Epithelial cell of esophagus (primary cell): ENCODE measurements at regions not wholly inside any gene's neighbourhood (a gene's known extent, or its start where the extent isn't known, plus 50 kb on each side); places are given as distances from the start of the nearest gene placed in this dataset.

Experiments used
- DNase-seq: peaks from one replicate; pipeline ENCODE4 v3.0.0; 2010; ENCODE audit warnings: low read depth
- H3K4me3 ChIP-seq: 2 replicates; pipeline ENCODE4 v1.5.1; 2011; ENCODE audit warnings: mild to moderate bottlenecking, low read length, control low read depth
- TF ChIP-seq, protein P1 (sequence below): IDR thresholded peaks from 2 replicates; pipeline ENCODE4 v1.5.1; 2011; ENCODE audit warnings: low read depth, mild to moderate bottlenecking, low read length, control low read depth, inconsistent platforms; ENCODE audit not compliant: insufficient read depth; ENCODE audit errors: missing control alignments

DNA sequence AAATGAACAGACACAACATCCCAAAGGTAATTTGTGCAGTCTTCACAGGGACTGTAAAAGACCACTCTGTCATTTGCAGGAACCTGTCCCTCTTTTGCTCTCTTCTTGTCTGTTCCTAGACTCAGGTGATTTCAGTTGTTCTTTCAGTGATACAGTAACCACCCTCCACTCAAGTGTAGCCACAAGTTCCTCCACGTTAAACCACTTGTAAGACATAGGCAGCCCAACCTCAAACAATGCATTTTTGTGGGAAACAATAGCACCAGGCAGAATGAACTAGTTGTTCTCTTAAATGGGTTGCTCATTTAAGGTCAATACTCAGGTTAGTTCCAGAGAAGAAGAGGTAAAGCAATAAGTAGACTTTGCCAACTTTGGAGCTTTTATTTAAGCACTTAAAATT is 359.4 kb downstream of the MZT1 start:
- DNase-seq, result no peak
- H3K4me3 ChIP-seq, result no peak overlapping the region
- TF ChIP-seq, protein P1, sequence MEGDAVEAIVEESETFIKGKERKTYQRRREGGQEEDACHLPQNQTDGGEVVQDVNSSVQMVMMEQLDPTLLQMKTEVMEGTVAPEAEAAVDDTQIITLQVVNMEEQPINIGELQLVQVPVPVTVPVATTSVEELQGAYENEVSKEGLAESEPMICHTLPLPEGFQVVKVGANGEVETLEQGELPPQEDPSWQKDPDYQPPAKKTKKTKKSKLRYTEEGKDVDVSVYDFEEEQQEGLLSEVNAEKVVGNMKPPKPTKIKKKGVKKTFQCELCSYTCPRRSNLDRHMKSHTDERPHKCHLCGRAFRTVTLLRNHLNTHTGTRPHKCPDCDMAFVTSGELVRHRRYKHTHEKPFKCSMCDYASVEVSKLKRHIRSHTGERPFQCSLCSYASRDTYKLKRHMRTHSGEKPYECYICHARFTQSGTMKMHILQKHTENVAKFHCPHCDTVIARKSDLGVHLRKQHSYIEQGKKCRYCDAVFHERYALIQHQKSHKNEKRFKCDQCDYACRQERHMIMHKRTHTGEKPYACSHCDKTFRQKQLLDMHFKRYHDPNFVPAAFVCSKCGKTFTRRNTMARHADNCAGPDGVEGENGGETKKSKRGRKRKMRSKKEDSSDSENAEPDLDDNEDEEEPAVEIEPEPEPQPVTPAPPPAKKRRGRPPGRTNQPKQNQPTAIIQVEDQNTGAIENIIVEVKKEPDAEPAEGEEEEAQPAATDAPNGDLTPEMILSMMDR, result no peak

DNA sequence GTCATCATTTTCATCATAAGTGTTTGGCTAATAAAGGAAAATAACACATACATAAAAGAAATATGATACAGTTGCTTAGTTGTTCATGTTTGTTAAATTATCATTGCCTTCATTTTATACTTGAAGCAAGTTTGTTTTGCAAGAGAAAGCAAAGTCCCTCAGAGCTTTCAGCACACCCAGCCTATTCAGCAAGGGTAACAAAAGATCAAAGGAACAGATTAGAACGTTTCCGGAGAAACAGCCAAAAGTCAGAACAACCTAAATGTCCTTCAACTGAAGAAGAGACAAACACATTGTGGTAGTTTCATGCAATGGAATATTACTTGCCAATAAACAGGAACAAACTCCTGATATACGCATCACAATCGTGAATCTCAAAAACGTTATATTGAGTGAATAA is 380.7 kb downstream of the MZT1 start:
- no peak for DNase-seq
- no peak overlapping the region for H3K4me3 ChIP-seq
- TF ChIP-seq, protein P1, result no peak

DNA sequence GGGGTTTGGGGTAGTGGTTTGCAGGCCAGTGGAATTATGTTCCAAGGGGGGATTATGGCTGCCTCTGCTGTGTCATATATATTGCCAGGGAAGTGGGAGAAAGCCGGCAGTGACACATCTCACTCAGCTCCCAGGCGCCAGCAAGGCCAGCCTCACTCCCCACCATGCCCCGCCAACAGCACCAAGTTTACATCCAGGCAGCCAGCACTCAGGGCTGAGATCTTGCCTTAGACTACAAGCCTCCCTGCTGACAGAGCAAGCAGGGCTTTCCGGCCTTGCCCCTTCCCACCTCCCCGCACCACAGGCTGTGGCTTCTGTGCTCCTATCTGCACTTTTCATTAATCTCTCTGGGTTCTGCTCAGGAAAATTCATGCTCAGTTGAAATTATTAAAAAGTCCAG is 385.1 kb downstream of the MZT1 start:
- TF ChIP-seq, protein P1, result no peak
- no peak overlapping the region for H3K4me3 ChIP-seq
- DNase-seq, result no peak

DNA sequence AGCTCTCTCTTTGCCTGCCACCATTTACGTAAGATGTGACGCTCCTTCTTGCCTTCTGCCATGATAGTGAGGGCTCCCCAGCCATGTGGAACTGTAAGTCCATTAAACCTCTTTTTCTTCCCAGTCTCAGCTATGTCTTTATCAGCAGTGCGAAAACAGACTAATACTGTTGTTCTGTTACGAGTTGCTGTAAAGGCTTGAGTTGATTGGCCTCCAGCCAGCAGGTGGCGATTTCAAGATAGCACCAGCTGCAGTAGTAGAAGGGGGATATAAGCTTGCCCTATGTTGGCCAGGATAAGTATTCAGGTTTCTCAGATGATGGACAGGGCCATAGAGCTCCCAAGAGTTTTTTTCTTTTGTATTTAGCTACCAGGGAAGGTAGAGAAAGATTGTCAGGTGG is 385.5 kb downstream of the MZT1 start:
- TF ChIP-seq, protein P1, result no peak
- no peak for DNase-seq
- no peak overlapping the region for H3K4me3 ChIP-seq

DNA sequence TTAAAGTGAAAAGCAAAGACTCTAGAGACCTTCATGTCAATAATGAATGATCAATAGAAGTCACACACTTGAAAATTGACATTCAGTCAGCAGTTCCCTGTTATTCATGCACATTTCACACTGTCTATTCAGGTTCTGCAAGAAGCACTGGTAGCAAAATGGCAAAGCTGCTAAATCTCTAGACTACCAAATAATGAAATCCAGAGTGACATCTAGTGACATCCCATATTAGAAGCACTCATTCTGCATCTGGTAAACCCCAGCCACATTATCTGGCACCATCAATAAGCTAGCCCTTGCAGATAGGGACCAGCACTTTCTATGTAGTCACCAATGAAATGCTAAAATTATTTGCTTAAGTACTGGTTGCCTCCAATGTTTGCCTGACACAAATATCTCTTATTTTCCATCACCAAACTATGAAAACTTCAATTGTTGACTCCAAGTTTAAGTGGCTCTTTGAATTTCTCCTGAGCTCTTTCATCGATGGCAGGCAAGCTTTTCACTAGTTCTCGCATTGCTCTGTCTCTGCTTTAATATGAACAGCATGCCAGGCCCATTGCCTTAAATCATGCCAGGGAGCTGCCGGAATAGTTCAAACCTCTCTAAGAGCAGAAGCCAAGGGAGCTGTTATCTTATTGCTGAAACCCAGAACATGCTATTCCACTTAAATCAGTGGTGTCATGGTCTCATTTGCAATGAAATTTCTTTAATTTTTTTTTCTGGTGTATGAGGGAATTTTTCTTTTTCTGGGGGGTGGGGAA is 409.9 kb downstream of the MZT1 start:
- no peak overlapping the region for H3K4me3 ChIP-seq
- no peak for DNase-seq
- TF ChIP-seq, protein P1, result no peak

DNA sequence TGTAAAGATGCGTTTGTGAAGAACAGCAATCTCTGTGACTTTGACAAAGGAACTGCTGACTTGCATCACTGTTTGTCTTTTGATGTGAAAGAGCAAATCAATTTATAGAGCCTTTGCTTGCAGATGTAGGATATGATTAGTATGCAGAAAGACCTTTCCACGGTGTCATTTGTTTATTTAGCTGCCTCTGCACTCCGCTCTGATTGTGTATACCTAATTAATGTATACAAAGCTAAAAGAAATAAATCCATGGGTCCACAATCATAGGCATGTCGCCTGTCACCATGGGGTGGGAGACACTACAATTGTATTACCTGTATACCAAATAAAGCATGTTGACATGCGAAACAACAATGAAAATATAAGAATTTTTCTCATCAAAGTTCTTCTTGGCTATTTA is 410.7 kb downstream of the MZT1 start:
- DNase-seq, result no peak
- H3K4me3 ChIP-seq, result no peak overlapping the region
- TF ChIP-seq, protein P1, result no peak

DNA sequence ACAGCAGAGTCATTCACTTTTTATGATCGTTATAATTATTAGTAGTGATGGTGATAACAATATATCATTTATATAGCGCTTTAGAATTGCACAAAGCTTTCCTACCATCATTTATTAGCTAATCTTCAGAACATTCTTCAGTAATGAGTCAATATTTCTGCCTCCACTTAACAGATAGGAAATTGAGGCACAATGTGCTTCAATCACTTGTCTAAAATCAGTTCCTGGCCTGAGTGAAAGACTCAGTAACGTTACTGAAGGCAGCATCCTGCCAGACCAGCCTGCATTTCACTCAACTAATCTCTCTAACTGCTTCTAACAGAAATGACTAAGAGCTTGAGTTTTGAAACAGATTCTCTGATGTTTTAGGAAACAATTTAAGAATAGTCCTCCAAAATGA is 412.1 kb downstream of the MZT1 start:
- TF ChIP-seq, protein P1, result no peak
- no peak for DNase-seq
- no peak overlapping the region for H3K4me3 ChIP-seq
